AG10803 (cell line): ENCODE measurements at regions not wholly inside any gene's neighbourhood (a gene's known extent, or its start where the extent isn't known, plus 50 kb on each side); places are given as distances from the start of the nearest gene placed in this dataset.

Source experiments
- DNase-seq: peaks from one replicate; pipeline ENCODE4 v3.0.0; 2010; ENCODE audit warnings: low read depth
- H3K4me3 ChIP-seq: 2 replicates; pipeline ENCODE4 v1.5.1; 2011; ENCODE audit warnings: mild to moderate bottlenecking, low read length, control low read depth
- TF ChIP-seq, protein P1 (sequence below): conservative IDR thresholded peaks from 2 replicates; pipeline ENCODE4 v1.5.1; 2011; ENCODE audit warnings: mild to moderate bottlenecking, low read length, control low read depth, inconsistent platforms

DNA sequence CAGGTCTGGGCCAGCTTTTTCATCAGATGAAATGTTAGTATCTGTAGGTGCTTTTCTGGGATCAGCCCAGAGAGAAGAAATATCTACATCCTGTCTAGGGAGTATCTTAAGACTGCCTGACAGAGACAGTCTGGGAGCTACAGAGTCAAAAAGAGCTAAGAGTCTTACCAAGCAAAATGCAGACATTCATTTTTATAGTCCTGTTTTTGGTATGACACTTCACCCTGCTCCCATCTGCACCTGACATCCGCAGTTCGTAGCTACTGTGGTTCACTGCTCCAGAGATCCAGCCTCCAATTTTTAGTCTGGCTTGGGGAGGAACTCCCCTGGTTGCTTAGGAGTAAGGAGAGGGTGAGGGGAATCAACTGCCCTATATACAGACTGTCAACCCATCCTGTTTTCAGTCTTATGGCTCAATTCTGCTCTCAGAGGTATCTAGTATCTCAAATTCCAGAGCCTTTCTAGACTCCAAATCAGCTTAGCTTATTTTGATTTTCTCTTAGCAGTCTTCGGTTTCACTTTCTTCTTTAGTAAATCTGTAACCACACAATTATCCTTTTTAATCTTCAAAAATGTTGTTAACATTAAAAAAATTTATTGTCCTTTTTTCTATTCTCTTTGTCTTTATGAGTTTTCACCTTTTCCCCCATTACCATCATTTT lies 97.8 kb downstream of the TMEM100 start:
- H3K4me3 ChIP-seq = no peak overlapping the region
- no peak for DNase-seq
- TF ChIP-seq, protein P1, sequence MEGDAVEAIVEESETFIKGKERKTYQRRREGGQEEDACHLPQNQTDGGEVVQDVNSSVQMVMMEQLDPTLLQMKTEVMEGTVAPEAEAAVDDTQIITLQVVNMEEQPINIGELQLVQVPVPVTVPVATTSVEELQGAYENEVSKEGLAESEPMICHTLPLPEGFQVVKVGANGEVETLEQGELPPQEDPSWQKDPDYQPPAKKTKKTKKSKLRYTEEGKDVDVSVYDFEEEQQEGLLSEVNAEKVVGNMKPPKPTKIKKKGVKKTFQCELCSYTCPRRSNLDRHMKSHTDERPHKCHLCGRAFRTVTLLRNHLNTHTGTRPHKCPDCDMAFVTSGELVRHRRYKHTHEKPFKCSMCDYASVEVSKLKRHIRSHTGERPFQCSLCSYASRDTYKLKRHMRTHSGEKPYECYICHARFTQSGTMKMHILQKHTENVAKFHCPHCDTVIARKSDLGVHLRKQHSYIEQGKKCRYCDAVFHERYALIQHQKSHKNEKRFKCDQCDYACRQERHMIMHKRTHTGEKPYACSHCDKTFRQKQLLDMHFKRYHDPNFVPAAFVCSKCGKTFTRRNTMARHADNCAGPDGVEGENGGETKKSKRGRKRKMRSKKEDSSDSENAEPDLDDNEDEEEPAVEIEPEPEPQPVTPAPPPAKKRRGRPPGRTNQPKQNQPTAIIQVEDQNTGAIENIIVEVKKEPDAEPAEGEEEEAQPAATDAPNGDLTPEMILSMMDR = no peak

DNA sequence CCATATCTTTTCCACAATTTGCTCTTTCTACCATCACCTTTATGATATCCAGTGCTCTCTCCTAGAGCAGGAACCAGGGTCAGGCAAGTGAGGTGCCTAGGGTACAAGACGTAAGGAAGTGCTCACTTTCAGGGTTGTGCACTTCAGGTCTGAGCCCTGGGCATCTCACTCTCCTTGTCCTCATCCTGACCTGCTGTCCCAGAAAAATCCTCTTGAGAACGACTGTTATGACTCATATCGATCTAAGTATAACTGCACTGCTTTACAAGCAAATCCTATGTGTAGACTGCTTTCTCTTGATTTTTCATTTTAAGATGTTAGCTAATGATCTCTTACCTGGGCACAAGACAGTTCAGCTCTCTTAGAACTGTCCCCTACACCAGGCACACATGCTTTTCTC lies 100.1 kb downstream of the TMEM100 start:
- TF ChIP-seq, protein P1 = no peak
- no peak overlapping the region for H3K4me3 ChIP-seq
- DNase-seq = no peak

DNA sequence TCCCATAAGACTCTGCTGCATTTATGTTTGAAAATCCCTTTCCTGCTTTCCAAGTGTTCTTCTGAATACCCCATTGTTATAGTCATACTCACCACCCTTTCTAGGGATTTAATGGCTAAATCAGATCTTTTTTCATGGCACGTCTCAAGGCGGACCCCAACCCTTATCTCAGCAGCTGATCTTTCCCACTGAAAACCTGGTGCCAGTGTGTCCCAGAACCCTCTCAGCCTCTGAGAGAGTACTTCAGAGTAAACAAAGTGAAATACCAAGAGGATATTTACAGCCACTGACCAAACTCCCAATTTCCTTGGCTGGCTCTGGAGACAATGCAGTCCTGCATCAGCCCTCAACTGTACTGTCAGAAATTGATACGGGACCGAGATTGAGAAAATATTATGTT lies 101.7 kb downstream of the TMEM100 start:
- TF ChIP-seq, protein P1 = no peak
- DNase-seq = no peak
- no peak overlapping the region for H3K4me3 ChIP-seq

DNA sequence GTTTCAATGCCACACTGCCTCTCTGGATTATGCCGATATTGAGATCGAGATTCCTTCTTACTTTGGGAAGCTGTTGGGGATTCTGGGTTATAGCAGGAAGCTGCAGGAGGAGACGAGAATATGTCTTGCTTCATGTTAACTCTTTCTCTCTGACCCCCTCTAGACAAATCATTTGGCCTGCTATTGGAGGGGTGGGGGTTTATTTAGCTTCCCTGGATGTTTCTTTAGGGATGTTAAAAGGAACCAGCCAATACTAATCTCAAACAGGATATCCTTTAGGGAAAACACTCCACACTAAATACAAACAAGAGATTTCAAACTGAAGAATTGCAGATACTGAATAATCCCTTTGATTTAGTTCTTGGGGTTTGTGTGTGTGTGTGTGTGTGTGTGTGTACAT lies 102.6 kb downstream of the TMEM100 start:
- no peak overlapping the region for H3K4me3 ChIP-seq
- TF ChIP-seq, protein P1 = no peak
- DNase-seq = no peak

DNA sequence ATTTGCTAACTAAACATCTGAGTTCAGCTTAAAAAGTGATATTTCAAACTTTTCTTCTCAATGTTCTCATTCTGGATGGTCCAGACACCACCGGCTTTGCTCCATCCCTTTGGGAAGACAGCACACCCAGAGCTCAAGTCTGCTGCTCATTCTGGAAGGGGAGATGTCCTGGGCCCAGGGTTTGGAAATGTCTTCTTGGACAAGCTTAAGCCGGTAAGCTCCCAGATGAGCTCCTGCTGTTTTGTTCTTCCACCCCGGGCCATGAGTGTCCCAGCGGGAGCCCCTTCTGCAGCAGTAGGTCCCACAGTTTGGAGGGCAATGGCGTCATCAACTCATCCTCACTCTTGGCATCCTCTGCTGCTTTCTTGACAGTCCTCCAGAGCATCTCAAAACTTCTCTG lies 105.2 kb downstream of the TMEM100 start:
- DNase-seq = no peak
- TF ChIP-seq, protein P1 = no peak
- no peak overlapping the region for H3K4me3 ChIP-seq

DNA sequence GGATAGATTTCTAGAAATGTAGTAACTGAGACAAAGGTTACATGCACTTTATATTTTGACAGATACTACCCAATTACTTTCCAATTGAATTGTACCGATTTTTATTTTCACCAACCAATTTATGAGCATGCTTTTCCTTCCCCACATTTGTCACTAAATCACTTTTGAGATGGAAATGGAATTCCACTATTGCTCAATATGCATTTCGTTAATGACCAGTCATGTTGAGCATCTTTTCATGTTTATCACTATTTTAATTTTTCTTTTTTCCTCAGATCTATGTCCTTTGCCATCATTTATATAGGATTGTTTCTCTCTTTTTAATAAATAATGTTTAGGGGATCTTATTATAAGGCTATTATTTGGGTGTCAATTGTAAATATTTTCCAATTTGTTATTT lies 102.8 kb upstream of the SMIM36 start:
- DNase-seq = no peak
- no peak overlapping the region for H3K4me3 ChIP-seq
- TF ChIP-seq, protein P1 = no peak

DNA sequence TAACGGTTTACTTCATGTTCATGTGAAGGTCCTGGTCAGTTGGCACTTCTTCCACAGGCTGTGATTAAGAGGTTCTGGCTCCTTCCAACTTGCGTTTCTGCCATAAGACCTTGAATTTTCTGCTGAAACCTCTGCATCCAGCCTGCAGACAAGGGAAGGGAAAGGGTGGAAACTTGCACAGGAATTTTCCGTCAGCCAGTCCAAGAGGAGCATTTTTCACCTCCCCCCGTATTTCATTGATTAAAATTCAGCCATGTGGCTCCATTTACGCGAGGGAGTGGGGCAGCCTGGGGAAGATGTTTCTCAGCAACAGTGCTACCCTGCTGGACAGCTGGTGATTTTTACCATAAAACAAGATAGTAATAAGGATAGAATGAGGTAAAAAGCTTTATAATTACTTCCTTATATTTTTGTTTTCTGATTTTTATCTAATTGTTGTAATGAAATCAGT lies 101.5 kb upstream of the SMIM36 start:
- peak; percentile 9 for DNase-seq
- TF ChIP-seq, protein P1 = no peak
- H3K4me3 ChIP-seq = no peak overlapping the region
